ENCODE measurements at regions not wholly inside any gene's neighbourhood (a gene's known extent, or its start where the extent isn't known, plus 50 kb on each side); places are given as distances from the start of the nearest gene placed in this dataset.

GRCh38 chr12:107537464-107538119 lies 148.0 kb upstream of the PWP1 start (continued):
- TF ChIP-seq HMGN3 (IDR thresholded peaks at IDR 0.05; ENCODE audit: borderline replicate concordance, extremely low read depth, insufficient read length, low read depth, low read length), result no peak
- no peak for TF ChIP-seq TFAM (CRISPR knock-in tag; conservative IDR thresholded peaks at IDR 0.05)
- no peak for TF ChIP-seq SIX5 (IDR thresholded peaks at IDR 0.05; ENCODE audit: borderline replicate concordance in 1 of 2, insufficient read depth in 1 of 2, low read depth in 1 of 2, low read length in 2 of 2)
- TF ChIP-seq CREB5 (CRISPR knock-in tag; IDR thresholded peaks at IDR 0.05), result no peak
- no peak for TF ChIP-seq ZBTB11 (CRISPR knock-in tag; IDR thresholded peaks at IDR 0.05)
